ENCODE measurements at regions not wholly inside any gene's neighbourhood (a gene's known extent, or its start where the extent isn't known, plus 50 kb on each side); places are given as distances from the start of the nearest gene placed in this dataset.

- TF ChIP-seq EZH2 (IDR thresholded peaks at IDR 0.05) (no peak), POLR2AphosphoS5 (IDR thresholded peaks at IDR 0.05; ENCODE audit: borderline replicate concordance, low read depth, low read length) (no peak)
These were observed 165.8 kb upstream of the EPB41L3 start for GRCh38 chr18:5709476-5710095.
